ENCODE measurements at regions not wholly inside any gene's neighbourhood (a gene's known extent, or its start where the extent isn't known, plus 50 kb on each side); places are given as distances from the start of the nearest gene placed in this dataset.

GRCh38 chr1:208587110-208587509 is 342.9 kb upstream of the PLXNA2 start:
- no peak for DNase-seq (ENCODE audit: low spot score)

DNA sequence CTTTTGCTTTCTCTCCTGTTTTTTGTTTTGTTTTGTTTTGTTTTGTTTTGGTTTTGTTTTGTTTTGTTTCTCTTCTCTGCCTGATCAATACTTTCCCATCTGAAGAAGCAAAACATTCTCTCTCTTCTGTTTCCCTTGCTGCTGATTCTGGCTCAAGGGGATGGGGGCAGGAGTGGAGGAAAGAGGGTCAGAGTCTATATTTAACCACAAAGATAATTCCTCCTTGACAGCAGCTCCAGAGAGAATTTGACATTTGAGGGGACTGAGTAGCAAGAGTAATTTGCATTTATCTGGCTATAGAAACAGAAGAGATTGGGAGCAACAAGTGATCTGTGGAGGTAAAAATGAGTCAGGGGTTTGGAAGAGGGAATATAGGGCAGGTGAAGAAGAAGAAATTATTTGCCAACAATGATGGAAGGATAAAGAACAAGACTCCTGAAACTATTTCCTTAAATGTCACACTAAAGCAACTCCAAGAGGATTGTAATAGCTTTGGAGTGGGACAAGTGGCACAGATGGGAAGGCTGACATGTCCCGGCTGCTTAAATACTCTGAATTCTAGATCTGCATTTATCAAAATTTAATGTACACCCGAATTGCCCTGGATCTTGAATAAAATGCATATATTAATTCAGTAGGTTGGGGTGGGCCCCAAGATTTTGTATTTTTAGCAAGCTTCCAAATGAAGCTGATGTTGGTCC is 349.3 kb upstream of the PLXNA2 start:
- no peak for DNase-seq (ENCODE audit: low spot score)

- no peak for DNase-seq (ENCODE audit: low spot score)
Observed at GRCh38 chr1:208595236-208595635, 351.1 kb upstream of the PLXNA2 start.

GRCh38 chr1:208595745-208596144 is 351.6 kb upstream of the PLXNA2 start:
- peak; percentile 1 for DNase-seq (ENCODE audit: low spot score)

DNA sequence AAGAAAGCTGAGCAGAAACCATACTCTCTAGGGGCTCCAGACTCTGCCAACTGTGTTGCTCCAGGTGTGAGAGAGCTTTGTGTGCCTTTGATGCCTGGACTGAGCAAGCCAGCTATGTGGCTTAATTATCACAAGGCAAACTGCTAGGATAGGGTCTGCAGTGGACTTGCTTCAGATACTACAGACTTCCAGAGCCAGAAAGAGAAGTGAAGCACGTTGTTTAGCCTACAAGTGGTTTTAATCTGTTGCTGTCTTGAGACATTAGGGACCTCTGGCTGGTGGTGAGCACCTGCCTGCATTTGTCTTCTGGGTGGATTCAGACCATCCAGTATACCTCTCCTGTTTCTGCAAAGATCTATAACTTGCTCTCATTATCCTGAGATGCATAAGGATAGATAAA is 353.4 kb upstream of the PLXNA2 start:
- DNase-seq (ENCODE audit: low spot score) = no peak

- DNase-seq (ENCODE audit: low spot score) = no peak
Observed at GRCh38 chr1:208598021-208598420, 353.8 kb upstream of the PLXNA2 start.

DNA sequence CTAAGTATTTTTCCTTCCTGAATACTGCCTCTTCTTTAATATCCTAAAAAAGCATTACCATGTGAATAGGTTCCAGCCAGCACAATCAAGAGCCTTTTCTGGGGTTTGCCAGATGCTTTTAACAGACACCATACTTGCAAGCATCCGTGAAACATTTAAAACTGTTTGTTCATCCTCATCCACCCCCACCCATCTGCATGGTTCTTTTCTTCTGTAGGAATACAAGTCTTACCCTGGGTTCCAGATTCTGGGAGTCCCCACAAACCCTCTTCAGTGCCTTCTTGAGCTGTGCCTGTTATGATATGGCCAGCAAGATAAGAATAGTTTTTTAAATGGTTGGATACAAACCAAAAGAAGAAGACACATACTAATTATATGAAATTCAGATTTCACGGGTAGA is 354.9 kb upstream of the PLXNA2 start:
- no peak for DNase-seq (ENCODE audit: low spot score)

GRCh38 chr1:208600456-208601190 is 356.4 kb upstream of the PLXNA2 start:
- no peak for DNase-seq (ENCODE audit: low spot score)

DNA sequence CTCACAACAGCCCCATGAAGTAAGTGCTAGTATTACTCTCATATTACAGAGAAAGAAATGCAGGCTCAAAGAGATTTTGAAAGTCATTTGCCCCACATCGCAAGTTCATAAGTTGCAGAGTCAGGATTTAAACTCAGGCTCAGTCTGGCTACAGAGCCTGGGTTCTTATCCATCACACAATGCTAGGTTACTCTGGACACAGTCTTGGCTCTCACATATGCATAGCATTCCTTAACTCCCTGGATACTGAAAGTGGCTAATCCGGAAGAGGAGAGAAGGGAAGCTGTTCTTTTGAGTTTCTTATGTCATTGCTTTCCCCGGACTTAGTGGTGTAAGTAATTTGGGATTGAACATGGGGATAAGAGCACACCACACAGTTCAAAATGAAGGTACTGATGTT is 357.4 kb upstream of the PLXNA2 start:
- DNase-seq (ENCODE audit: low spot score) = no peak

GRCh38 chr1:208603721-208604120 is 359.5 kb upstream of the PLXNA2 start:
- no peak for DNase-seq (ENCODE audit: low spot score)

- peak; percentile 71 for DNase-seq (ENCODE audit: low spot score)
Observed at GRCh38 chr1:208604295-208604694, 360.1 kb upstream of the PLXNA2 start.

- DNase-seq (ENCODE audit: low spot score) = no peak
Observed at GRCh38 chr1:208606959-208607358, 362.8 kb upstream of the PLXNA2 start.

DNA sequence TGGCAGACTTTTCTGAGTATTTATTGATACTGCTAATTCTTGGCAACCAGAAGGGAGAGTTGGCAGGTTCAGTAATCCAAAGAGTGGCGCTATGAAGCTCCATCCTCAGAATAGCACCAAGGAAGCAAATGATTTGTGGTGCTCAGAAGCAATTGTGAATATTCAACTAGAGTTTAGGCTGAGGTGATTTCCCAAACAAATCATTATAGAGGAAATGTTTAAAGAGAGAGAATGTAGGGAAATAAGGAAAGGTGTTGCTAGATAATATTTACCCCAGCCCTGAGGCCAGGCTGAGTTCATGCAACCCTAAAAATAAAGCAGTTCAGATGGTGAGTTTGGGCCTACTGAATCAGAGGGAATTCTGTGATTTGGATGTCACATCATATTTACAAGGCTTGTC is 363.4 kb upstream of the PLXNA2 start:
- no peak for DNase-seq (ENCODE audit: low spot score)

DNA sequence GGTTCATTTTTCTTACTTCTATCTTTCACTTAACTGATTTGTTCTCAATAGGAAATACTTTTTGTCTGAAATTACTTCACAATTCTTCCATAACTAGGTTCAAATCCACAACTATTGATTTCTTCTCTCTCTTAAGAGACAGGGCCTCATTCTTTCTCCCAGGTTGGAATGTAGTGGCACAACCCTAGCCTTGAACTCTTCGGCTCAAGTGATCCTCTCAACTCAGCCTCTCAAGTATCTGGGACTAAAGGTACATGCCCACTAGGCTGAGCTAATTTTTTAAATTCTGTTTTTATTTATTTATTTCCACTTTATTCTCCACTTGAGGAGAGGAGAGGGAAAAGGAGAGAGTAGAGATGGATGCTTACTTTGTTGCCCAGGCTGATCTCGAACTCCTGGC is 370.4 kb upstream of the PLXNA2 start:
- no peak for DNase-seq (ENCODE audit: low spot score)

DNA sequence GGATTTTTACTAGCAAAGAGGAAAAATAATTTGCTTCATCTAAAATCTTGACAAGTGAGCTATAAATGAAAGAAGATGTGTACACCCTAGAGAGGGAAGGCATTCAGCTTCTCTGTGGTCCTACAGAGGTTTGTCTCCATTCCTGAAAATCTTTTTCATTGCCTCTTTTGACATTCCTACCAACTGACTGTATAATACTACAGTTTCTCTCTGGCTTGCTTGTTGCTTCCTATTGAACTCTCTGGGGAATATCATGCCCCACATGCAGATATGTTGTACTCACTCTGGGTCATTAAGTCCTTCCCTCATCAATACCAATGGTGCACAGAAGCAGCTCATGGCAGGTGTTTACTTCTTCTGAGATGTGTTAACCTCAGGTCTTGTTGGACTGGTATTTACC is 371.2 kb upstream of the PLXNA2 start:
- no peak for DNase-seq (ENCODE audit: low spot score)

GRCh38 chr1:208616776-208617175 is 372.6 kb upstream of the PLXNA2 start:
- no peak for DNase-seq (ENCODE audit: low spot score)

DNA sequence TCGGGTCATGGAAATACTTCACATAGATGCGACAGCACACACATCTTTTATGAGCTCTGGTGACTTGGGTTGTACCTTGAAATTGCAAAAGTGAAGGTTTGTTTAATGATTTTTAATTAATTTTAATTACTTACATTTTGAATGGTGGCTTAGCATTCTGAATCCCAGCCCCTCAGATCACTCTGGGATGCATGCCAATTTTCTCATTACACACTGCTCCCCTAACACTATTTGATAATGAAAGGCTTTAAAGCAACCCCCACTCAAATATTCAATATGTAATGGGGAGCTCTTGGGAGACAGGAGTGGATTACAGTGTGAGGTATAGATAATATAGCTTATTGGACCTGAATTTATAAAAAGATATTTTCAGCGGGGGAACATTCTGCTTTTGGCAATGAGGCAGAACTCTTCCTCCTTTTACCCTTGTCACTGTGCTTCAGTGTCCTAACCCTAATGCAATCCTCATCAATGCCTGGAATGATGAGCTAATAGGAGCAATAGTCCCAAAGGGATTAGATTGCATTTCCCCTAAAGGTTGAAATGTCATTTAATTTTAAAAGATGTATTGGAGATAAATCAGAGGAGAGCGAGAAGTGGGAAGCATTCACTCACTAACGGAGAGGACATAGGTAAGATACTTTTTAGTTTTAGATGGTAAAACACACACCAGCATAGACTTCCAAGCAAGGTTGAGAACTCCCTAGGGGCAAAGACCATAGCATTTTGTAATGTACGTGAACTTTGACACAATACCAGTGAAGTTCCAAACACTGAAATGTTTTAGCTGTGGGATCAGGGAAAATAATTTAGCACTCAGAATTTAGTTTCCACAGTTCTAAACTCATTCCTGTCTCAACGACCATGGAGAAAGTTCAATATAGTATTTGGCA is 384.1 kb upstream of the PLXNA2 start:
- no peak for DNase-seq (ENCODE audit: low spot score)

- DNase-seq (ENCODE audit: low spot score) = no peak
Observed at GRCh38 chr1:208631092-208631491, 386.9 kb upstream of the PLXNA2 start.

GRCh38 chr1:208631506-208631905 is 387.3 kb upstream of the PLXNA2 start:
- DNase-seq (ENCODE audit: low spot score) = no peak

DNA sequence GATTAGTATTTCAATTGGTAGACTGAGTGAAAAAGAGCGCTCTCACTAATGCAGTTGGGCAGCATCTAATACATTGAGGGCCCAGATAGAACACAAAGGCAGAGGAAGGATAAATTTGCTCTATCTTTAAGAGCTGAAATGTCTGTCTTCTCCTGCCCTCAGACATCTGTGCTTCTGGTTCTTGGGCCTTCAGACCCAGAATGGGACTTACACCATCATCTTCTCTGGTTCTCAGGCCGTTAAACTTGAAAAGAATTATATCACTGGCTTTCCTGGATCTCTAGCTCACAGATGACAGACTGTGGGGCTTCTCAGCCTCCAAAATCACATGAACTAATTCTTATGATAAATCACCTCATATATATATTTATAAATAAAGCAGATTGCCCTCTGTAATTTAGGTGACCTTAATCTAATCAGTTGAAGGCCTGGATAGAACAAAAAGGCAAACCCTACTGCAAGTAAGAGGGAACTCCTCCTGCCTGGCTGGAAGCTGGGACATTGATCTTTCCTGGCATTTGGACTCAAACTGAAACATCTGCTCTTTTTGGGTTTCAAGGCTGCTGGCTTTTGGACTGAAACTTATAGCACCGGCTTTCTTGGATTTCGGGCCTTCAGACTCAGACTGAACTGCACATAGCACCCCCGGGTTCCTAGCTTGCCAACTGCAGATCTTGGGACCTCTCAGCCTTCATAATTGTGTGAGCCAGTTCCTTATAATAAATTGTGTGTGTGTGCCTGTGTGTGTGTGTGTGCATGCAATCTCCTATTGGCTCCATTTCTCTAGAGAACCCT is 390.4 kb upstream of the PLXNA2 start:
- DNase-seq (ENCODE audit: low spot score) = no peak

DNA sequence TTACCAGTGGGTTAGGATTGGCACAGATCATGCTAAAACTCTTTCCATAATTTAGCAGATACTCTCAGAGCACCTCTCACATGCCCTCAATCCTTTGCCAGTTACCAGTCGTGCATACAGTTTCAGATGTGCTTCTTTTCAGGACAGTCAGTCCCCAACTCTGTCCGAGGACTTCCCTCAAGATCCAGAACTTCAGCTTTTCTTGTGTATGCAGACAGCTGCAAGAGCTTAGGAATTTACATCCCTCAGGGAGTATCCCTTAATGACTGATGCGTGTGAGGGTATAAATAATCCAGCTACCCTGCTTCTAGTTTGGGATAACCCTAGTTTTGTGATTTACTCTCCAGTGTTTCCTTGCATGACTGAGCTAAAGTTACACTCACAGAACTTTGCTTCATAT is 393.0 kb upstream of the PLXNA2 start:
- DNase-seq (ENCODE audit: low spot score) = no peak

- DNase-seq (ENCODE audit: low spot score) = no peak
Observed at GRCh38 chr1:208639382-208639781, 395.2 kb upstream of the PLXNA2 start.

Data from RKO (cell line).